CD4-positive, alpha-beta T cell (primary cell): ENCODE measurements at regions not wholly inside any gene's neighbourhood (a gene's known extent, or its start where the extent isn't known, plus 50 kb on each side); places are given as distances from the start of the nearest gene placed in this dataset.

Experiments used
- ATAC-seq: fragments of 200-7000 bp; cut with Tn5 transposase; one replicate; pipeline ENCODE4 v1.10.0; 2022; ENCODE audit warnings: mild to moderate bottlenecking; ENCODE audit not compliant: poor library complexity
- CTCF ChIA-PET: fragments of 350-600 bp; sonication (Branson Sonifier 250); formaldehyde crosslinking; loops from one replicate; lab custom pipeline; 2021; ENCODE audit warnings: antibody characterized with exemption, inconsistent platforms; lab: Charles Lee
- POLR2A ChIA-PET: fragments of 350-600 bp; sonication (Branson Sonifier 250); formaldehyde crosslinking; loops from one replicate; lab custom pipeline; 2021; ENCODE audit warnings: antibody characterized with exemption, inconsistent platforms; lab: Charles Lee
- DNase-seq, 14 experiments: peaks; one replicate each; pipeline ENCODE4 v3.0.0-alpha.2; 2013 to 2020; ENCODE audit warnings: mixed read lengths in 2 of 14
- H3K27ac ChIP-seq, 2 donors: one replicate each; pipeline versions ENCODE4 v1.5.1 to v1.7.0; 2013; ENCODE audit warnings: low read length in 2 of 2, low read depth in 1 of 2, mild to moderate bottlenecking in 1 of 2
- H3K27me3 ChIP-seq, 2 experiments: 1 replicate in 1 of 2; 2 replicates in 1 of 2; pipeline versions ENCODE4 v1.6.1 to v1.7.0; 2013; ENCODE audit warnings: low read length in 2 of 2, control low read depth in 1 of 2, mild to moderate bottlenecking in 1 of 2, moderate library complexity in 1 of 2; ENCODE audit not compliant: insufficient read depth in 2 of 2, control insufficient read depth in 1 of 2
- H3K36me3 ChIP-seq: one replicate; pipeline ENCODE4 v1.6.1; 2013; ENCODE audit warnings: low read length, control low read depth; ENCODE audit not compliant: insufficient read depth
- H3K4me1 ChIP-seq: one replicate; pipeline ENCODE4 v1.6.1; 2013; ENCODE audit warnings: low read length, control low read depth; ENCODE audit not compliant: insufficient read depth
- H3K4me3 ChIP-seq: one replicate; pipeline ENCODE4 v1.5.1; 2013; ENCODE audit warnings: mild to moderate bottlenecking, low read length, moderate library complexity
- H3K9me3 ChIP-seq, 2 experiments: 1 replicate in 1 of 2; 2 replicates in 1 of 2; pipeline versions ENCODE4 v1.6.1 to v1.7.0; 2013; ENCODE audit warnings: low read length in 2 of 2, mild to moderate bottlenecking in 2 of 2, control low read depth in 1 of 2, moderate library complexity in 1 of 2; ENCODE audit not compliant: control insufficient read depth in 1 of 2, insufficient read depth in 1 of 2
- H3K27ac Mint-ChIP-seq: one replicate; pipeline ENCODE4 v1.8.0; 2020; ENCODE audit warnings: mixed read lengths
- H3K27me3 Mint-ChIP-seq: one replicate; pipeline ENCODE4 v1.8.0; 2021; ENCODE audit warnings: mixed read lengths
- H3K36me3 Mint-ChIP-seq: one replicate; pipeline ENCODE4 v1.8.0; 2021; ENCODE audit warnings: low read depth, mixed read lengths
- H3K4me1 Mint-ChIP-seq: one replicate; pipeline ENCODE4 v1.8.0; 2021; ENCODE audit warnings: low read depth, mixed read lengths
- H3K4me3 Mint-ChIP-seq: one replicate; pipeline ENCODE4 v1.8.0; 2020; ENCODE audit warnings: mild to moderate bottlenecking, mixed read lengths
- H3K9me3 Mint-ChIP-seq: one replicate; pipeline ENCODE4 v1.8.0; 2020; ENCODE audit warnings: mixed read lengths
- intact Hi-C, 2 experiments: fragments of 100-400 bp; cut with DNase I in 1 of 2; cut with micrococcal nuclease in 1 of 2; formaldehyde crosslinking; loops; one replicate each; pipeline versions ENCODE4 v1.15.1 to v1.9.0; 2023 to 2025; cut with DNase I, micrococcal nuclease
- TF ChIP-seq, protein P1 (sequence below): fragments of 200-600 bp; IDR thresholded peaks from one replicate; pipeline ENCODE4 v1.8.0; 2022; ENCODE audit warnings: antibody characterized with exemption, mild to moderate bottlenecking

DNA sequence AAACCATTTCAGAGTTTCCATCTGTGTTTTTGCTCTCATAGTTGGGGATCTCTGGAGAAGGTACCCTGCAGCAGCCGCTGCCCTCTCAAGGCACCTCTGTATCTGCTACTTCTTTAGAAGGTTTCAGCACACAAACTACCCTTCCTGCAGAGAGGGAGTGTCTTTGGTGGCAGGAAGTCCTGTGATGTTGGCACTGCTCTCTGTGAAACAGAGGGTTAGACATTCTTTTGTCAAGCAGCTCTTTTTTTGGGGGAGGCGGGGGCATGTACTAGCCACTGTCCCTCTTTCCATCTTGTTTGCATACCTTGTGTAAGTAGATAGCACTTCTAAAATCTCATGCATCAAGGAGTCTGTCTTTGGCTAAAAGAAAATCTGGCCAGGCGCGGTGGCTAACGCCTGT is 352.6 kb downstream of the BMP4 start:
- Histone ChIP-seq H3K27me3 (no peaks in the 10 kb centered on the region), H3K4me3 (no peak overlapping the region), H3K4me1 (no peaks in the 10 kb centered on the region), H3K36me3 (no peaks in the 10 kb centered on the region), H3K9me3 (no peaks in the 10 kb centered on the region), H3K27ac (no peak overlapping the region)
- Mint-ChIP-seq H3K36me3 (no peaks in the 10 kb centered on the region), H3K27ac (no peak overlapping the region), H3K4me3 (no peak overlapping the region), H3K9me3 (no peaks in the 10 kb centered on the region), H3K4me1 (no peaks in the 10 kb centered on the region), H3K27me3 (no peaks in the 10 kb centered on the region)
- ATAC-seq (no peak), DNase-seq (no peak)
- intact Hi-C loops: no loop called here
- ChIA-PET CTCF (no interaction called here), POLR2A (no interaction called here)
- TF ChIP-seq, protein P1, sequence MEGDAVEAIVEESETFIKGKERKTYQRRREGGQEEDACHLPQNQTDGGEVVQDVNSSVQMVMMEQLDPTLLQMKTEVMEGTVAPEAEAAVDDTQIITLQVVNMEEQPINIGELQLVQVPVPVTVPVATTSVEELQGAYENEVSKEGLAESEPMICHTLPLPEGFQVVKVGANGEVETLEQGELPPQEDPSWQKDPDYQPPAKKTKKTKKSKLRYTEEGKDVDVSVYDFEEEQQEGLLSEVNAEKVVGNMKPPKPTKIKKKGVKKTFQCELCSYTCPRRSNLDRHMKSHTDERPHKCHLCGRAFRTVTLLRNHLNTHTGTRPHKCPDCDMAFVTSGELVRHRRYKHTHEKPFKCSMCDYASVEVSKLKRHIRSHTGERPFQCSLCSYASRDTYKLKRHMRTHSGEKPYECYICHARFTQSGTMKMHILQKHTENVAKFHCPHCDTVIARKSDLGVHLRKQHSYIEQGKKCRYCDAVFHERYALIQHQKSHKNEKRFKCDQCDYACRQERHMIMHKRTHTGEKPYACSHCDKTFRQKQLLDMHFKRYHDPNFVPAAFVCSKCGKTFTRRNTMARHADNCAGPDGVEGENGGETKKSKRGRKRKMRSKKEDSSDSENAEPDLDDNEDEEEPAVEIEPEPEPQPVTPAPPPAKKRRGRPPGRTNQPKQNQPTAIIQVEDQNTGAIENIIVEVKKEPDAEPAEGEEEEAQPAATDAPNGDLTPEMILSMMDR: no peak

DNA sequence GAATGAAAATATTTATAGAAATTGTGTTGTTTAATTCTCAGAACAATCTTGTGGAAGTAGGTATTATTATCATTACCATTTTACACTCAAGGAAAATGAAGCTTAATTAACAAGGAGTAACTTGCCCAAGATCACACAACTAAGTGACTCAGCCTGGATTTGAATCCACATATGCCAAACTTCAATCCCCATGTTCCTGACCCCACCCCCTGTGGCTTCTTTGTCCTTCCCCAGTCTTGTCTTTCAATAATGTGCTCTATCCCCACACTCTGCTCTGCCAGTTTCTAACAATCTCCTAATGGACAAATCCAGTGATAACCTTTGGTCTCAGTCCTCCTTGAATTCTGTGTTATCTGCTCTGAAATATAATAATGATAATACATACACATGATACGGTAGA is 355.2 kb downstream of the BMP4 start:
- H3K36me3 Mint-ChIP-seq: no peaks in the 10 kb centered on the region
- ATAC-seq: no peak
- H3K27me3 Mint-ChIP-seq: no peaks in the 10 kb centered on the region
- DNase-seq: no peak
- H3K9me3 ChIP-seq: peaks cover 0 to 3% of the 10 kb centered on the region in 2 experiments
- no peak overlapping the region for H3K27ac Mint-ChIP-seq
- POLR2A ChIA-PET: no interaction called here
- H3K4me3 Mint-ChIP-seq: no peak overlapping the region
- H3K27me3 ChIP-seq: no peaks in the 10 kb centered on the region
- H3K27ac ChIP-seq: no peak overlapping the region
- no peaks in the 10 kb centered on the region for H3K9me3 Mint-ChIP-seq
- intact Hi-C loops: no loop called here
- CTCF ChIA-PET: no interaction called here
- no peaks in the 10 kb centered on the region for H3K4me1 Mint-ChIP-seq
- TF ChIP-seq, protein P1: no peak
- no peaks in the 10 kb centered on the region for H3K36me3 ChIP-seq
- H3K4me1 ChIP-seq: no peaks in the 10 kb centered on the region
- no peak overlapping the region for H3K4me3 ChIP-seq

DNA sequence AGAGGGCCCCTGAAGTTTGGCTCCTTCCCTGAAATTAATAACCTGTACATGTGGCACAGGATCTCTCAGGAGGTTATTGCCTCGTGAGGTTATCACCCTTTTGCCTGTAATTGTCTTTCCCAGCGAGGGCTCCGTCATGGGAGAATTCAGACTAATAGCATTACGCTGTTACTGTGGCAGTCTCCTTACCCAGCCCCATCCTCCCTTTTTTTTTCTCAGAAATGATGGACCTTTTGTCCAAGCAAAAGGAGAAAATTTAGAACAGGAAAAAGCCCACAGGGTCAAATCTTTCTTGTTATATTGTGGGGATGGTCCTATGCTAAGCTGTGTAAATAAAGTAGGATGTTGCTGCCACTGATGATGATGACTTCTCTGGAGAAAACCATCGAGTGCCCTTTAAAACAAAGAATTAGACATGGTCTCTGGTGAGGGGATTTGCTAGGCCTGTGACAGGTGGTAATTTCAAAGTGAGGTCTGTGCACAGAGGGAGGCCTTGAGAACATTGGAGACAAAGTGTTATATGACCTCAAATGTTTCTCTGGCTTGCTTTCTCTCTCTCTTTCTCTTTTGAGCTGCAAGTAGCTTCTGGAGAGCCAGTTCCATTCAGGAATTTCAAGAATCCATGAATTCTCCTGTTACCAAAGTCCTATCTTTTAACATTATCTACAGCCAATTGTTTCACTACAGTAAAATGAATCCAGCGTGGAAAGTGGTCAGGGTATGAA is 357.2 kb downstream of the BMP4 start:
- Mint-ChIP-seq H3K27ac (no peak overlapping the region), H3K27me3 (no peaks in the 10 kb centered on the region), H3K36me3 (no peaks in the 10 kb centered on the region), H3K4me3 (no peak overlapping the region), H3K4me1 (no peaks in the 10 kb centered on the region), H3K9me3 (no peaks in the 10 kb centered on the region)
- POLR2A ChIA-PET: no interaction called here
- no peak overlapping the region for H3K4me3 ChIP-seq
- ATAC-seq (no peak), DNase-seq (no peak)
- H3K9me3 ChIP-seq: peaks cover 0 to 5% of the 10 kb centered on the region in 2 experiments
- no peaks in the 10 kb centered on the region for H3K27me3 ChIP-seq
- no peaks in the 10 kb centered on the region for H3K36me3 ChIP-seq
- TF ChIP-seq, protein P1: no peak
- no peak overlapping the region for H3K27ac ChIP-seq
- intact Hi-C loops: no loop called here
- H3K4me1 ChIP-seq: no peaks in the 10 kb centered on the region
- CTCF ChIA-PET: no interaction called here
